Left hindlimb (tissue), 1 donor: ENCODE measurements at regions not wholly inside any gene's neighbourhood (a gene's known extent, or its start where the extent isn't known, plus 50 kb on each side); places are given as distances from the start of the nearest gene placed in this dataset.

ENCODE experiments used
- DNase-seq: peaks from one replicate; pipeline ENCODE4 v3.0.0-alpha.2; 2018

DNA sequence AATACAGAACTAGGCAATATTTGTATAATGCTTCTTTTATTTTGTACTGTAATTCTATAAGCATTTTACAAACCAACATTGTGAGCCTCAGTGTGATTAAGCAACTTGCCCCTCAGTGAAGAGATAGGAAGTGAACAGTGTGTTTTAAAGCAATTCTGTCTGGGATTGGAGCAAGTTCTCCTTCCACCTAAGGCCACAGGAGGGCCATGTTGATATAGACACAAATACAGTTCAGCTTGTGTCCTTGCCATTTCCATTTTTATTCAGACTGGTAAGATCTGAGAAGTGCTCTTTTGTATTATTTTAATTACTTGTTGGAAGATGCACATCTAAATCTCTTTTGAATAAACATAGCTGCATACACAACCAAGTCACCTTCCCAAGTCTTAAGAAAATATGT, 416.3 kb upstream of the COBL start:
- DNase-seq, result no peak

DNA sequence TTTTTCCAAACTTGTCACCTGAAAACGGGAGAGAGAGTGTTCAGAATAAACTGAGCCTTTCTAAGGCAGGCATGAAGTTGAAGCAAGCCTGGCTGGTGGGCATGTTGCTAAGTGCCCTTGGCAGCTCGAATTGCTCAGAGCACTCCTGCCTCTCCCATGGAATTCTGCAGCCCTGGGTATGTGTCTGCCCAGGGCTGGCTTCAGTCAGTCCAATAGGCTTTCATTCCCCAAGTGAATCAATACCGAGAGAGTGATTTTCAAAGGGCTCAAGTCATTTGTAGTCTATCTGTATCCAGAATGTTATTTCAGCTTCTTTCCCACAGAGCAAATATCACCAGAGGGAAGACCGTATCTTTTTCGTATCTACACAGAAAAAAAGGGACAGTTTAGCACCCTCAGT, 415.5 kb upstream of the COBL start:
- DNase-seq, result no peak

DNA sequence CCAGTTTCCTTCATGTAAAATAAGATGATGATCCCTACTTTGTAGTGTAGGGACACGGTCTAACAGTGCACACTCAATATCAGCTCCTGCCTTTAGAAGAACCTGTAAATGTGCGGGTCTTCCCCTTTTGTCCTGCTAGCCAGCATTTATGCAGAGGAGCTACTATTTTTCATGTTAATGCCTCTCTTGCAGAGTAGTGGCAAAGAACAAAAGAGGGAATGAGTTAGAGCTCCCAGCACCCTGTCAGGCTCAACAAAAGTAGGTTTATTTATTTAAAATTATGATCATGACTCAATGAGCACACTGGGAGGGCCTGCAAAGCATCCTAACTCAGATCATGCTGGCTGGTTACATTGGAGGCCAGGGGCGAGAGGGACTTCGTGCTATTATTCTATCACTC, 414.5 kb upstream of the COBL start:
- DNase-seq, result no peak

GRCh38 chr7:51727441-51727840, 410.8 kb upstream of the COBL start:
- DNase-seq, result no peak

DNA sequence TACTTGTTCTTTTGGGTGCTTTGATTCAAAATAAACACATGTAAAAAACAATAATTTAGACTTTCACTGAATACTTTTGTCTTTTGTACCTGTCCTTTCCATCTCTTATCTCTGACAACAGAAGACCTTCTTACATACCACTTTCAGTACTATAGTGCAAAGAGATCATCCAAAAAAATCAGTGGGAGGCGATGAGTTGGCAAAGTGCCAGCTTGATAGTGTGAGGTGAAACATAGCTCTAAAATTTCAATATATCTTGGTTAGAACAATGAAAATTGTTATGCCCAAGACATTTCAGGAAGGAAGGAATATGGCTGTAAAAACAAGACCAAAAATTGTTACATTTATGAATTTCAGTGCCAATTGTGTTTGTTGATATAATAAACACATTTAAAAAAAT, 390.2 kb upstream of the COBL start:
- no peak for DNase-seq

- DNase-seq, result no peak
These were observed 389.1 kb upstream of the COBL start for GRCh38 chr7:51705701-51706100.

GRCh38 chr7:51702673-51703072, 386.1 kb upstream of the COBL start:
- no peak for DNase-seq

- DNase-seq, result no peak
These were observed 385.3 kb upstream of the COBL start for GRCh38 chr7:51701935-51702334.

DNA sequence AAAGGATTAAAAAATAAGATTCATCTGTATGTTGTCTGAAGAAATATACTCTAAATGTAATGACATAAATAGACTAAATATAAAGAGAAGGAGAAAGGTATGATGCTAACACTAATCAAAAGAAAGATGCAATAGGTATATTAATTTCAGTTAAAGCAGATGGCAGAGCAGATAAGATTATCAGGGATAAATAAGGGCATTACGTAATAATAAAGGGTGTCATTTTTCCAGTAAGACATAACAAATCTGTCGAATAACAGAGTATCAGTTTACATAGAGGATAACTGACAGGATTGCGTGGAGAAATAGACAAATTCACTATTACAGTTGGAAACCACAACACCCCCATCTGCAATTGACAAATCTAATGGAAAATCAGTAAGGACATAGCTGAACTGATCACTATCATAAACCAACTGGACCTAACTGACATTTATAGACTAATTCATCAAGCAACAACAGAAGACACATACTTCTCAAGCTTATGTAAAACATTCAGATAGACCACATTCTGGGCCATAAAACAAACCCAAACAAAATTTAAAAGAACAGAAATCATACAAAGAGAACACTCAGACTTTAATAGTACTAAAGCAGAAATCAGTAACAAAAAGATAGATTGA, 384.1 kb upstream of the COBL start:
- no peak for DNase-seq

DNA sequence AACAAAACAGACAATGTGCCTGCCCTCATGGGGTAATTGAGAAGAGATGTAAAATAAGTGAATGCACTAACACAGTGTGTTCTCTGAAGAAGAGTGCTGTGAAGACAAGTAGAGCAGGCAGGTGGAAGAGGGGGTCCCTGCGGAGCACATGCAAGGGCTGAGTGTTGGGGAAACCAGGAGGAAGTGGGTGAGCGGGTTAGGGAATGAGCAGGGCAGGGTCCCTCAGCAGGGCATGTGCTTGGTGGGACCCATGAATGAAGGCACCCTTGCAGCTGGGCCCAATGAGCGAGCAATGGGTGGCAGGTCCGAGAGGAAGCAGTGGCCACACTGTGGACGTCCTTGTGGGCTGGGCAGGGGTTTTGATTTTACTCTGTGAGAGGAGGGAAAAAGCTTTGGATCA, 376.6 kb upstream of the COBL start:
- DNase-seq, result no peak

- DNase-seq, result no peak
These were observed 372.9 kb upstream of the COBL start for GRCh38 chr7:51689547-51689946.

DNA sequence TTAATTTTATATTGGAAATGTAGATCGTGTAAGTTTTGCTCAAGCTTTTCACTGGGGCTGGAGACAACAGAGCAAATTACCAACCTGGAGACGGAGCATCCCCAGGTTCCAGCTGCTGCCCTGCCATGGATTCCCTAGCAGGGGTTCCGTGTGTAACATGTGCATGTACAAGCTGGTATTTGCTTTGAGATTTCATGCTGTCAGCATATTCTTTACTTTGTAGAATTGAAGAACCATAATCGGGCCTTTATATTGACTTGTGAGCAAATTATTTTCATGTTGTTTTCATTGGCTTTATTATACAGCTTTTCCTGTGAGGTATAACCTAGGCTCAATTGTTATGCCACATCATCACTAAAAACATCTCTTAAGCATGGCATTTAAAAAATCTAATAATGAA, 369.2 kb upstream of the COBL start:
- DNase-seq, result no peak

DNA sequence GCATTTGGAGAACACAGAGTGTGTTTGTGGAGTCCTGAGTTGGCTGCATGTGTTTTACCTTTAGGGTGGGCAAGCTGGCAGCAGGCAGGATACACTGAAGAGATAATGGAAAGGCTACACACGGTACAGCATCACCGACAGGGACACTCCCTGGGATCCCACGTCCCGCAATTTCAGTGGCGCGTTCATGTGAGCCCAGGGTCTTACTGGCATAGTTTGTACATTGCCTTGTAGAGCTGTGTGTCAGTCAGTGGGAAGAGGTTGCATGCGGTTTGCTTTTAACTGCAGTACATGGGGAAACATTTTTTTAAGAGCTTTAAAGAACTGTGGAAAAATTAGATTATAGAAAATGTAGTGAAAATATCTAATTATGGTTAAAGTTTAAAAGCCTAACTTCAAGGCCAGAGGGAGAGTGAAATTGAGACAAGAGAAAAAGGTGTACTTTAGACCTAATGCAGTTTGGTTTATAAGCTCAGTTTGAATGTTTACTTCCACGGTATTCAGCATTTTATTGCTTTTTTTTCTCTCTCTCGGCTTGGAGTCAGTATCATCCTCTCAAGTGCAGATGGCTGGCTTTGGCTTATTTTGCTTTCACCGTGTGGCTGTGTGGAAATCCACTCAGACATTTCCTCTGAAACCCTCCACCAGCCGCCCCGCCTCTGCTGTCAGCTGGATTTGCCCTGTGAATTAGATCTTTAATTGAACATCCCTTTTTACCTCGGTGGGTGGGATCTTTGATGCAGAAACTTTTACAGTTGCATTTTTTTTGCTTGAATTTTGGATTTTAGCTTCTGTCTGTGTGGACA, 364.2 kb upstream of the COBL start:
- no peak for DNase-seq

GRCh38 chr7:51679358-51679757, 362.7 kb upstream of the COBL start:
- DNase-seq, result no peak

GRCh38 chr7:51666751-51667150, 350.1 kb upstream of the COBL start:
- DNase-seq, result no peak

DNA sequence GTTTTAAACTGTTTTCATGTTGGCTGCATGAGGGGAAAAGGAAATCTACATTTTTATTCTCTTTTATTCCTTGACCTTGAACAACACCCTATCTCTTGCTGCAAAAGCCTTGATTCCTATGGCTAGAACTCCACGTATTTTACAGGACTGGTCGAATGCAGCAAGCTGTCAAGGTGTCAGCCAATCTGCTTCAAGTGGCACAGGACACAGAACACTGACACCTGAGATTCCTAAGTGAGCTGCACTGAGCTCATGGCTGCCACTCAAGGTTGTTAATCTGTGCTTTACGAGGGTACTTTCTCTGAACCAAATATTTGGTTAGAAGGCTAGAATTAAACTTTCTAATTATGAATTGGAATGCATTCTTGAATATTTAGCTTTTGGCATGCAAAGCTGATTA, 349.7 kb upstream of the COBL start:
- DNase-seq, result no peak

DNA sequence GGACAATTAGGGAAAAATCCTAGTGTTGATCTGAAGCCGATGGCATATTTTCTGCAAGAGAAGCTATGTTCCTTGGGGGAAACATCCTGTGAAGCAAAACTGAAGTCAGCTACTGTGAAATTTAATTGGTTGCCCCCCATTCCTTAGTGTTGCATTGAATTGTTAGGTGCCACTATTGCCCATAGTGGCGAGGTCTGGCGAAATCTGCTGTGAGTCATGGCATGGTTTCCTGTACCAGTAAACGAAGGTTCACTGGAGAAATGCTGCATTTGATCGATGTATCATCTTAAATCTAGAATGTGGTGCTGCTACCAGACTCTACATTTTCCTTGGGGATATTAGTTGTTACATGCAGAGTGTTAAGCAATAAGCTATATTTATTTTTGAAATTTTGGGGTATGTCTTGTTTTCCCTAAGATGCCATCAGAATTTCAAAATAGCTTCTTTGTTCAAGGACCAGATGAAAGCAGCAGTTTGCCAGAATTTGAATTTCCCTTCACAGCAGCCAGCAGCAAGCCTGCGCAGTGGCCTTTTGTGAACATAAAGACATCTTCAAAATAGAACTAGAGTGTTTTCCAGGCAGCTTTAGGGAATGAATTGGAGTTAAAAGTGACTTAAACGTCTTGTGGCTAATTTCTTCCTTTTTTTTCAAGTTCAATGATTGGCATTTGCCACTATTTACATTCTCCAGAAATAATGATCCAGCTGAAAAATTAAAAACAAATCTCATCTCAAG, 348.6 kb upstream of the COBL start:
- no peak for DNase-seq

DNA sequence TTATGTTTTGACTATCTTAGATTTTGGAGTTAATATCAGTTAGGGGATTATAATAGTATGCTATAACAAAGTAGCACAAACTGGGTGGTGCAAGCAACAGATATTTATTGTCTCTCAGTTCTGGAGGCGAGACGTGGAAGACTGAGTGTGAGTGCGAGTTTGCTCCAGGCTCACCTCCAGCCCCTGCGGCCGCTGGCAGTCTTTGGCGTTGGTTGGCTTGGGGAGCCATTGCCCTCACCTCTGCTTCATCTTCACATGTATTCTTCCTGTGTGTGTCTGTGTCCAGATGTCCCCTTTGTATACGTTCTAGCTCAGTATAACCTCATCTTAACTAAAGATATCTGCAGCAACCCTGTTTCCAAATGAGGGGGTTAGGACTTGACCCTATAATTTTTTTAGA, 343.9 kb upstream of the COBL start:
- no peak for DNase-seq

- no peak for DNase-seq
These were observed 342.1 kb upstream of the COBL start for GRCh38 chr7:51658684-51659083.

DNA sequence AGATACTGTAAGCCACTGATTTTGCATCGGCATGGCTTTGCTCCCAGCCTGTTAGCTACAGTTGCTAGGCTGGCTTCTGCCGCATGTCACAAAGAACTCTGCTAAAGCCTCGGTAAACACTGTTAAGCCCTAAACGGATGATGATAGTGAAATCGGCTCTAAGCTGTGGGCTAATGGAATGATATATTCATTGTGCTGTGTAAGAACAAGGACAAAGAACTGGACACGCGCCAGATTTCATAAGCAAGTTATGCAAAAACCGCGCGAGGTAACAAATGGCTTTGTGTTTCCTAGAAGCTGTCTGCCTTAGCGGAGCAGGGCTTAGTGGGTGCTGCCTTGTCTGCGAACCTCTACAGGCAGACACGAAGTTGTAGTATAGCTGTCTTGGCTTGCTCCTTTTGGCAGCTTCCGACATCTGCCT, 331.3 kb upstream of the COBL start:
- no peak for DNase-seq

GRCh38 chr7:51647486-51647885, 330.9 kb upstream of the COBL start:
- no peak for DNase-seq

GRCh38 chr7:51645702-51646298, 329.2 kb upstream of the COBL start:
- no peak for DNase-seq

DNA sequence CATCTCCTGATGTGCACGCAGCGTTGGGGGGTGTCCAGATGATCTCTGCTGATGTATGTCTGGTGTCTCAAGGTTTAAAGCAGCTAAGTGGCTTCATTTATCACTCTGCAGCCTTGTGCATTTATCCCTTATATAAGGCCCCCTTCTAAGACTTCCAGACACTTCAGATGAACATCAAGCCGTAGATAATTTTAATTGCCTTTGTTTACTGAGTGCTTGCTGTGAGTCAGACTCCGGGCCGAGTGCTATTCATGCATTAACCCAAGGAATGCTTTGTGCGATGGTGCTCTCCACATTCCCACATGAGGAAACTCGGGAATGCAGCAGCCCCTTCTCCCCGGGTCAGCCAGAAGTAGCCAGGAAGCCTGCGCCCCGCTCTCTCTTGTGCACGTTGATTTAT, 328.6 kb upstream of the COBL start:
- DNase-seq, result no peak

DNA sequence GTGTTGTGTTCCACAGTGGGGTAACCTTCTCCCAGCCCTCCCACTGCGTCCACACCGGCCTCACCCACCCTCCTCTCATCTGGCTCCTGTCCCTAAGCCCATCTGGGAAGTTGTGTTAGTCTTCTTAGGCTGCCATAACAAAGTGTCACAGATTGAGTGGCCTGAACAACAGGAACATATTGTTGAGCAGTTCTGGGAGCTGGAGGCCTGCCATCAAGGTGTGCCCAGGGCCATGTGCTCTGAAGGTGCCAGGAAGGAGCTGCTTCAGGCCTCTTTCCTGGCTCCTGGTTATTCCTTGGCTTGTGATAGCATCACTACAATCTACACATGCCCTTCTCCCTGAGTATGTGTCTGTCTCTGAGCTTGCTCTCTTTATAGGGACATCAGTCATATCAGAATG, 327.6 kb upstream of the COBL start:
- no peak for DNase-seq
